ENCODE measurements at regions not wholly inside any gene's neighbourhood (a gene's known extent, or its start where the extent isn't known, plus 50 kb on each side); places are given as distances from the start of the nearest gene placed in this dataset.

DNA sequence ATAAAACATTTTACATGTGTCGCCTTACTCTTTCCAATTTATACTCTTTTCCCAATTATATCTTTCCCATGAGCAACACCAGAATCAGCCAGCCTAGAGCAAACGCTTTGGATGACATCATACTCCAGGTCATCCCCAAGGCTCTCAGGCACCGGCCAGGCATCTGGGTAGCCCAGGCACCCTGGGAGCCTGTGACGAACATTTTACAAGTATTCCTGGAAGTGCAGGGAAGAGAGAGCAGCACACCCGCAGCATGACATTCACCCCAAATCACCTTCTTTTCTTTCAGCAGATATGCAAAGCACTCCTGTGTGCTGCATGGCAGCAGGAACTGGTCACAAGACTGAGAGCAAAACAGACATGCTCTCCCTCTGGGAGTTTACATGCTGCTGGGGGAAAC is 75.7 kb upstream of the SMIM23 start:
- Histone ChIP-seq H3K4me3 (replicated peaks; ENCODE audit: low read depth, low read length) (no peak overlapping the region), H3K36me3 (ENCODE audit: control insufficient read depth, insufficient read depth, low read length) (no peaks in the 10 kb centered on the region), H3K27me3 (replicated peaks; ENCODE audit: control insufficient read depth, insufficient read depth, low read length) (no peaks in the 10 kb centered on the region; the same call in 1 of the 2 replicates)
- DNase-seq (ENCODE audit: extremely low read depth, insufficient read length), result no peak
- TF ChIP-seq, protein P1, sequence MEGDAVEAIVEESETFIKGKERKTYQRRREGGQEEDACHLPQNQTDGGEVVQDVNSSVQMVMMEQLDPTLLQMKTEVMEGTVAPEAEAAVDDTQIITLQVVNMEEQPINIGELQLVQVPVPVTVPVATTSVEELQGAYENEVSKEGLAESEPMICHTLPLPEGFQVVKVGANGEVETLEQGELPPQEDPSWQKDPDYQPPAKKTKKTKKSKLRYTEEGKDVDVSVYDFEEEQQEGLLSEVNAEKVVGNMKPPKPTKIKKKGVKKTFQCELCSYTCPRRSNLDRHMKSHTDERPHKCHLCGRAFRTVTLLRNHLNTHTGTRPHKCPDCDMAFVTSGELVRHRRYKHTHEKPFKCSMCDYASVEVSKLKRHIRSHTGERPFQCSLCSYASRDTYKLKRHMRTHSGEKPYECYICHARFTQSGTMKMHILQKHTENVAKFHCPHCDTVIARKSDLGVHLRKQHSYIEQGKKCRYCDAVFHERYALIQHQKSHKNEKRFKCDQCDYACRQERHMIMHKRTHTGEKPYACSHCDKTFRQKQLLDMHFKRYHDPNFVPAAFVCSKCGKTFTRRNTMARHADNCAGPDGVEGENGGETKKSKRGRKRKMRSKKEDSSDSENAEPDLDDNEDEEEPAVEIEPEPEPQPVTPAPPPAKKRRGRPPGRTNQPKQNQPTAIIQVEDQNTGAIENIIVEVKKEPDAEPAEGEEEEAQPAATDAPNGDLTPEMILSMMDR (IDR thresholded peaks at IDR 0.05; ENCODE audit: insufficient read depth, low read length, poor library complexity, severe bottlenecking), result no peak

DNA sequence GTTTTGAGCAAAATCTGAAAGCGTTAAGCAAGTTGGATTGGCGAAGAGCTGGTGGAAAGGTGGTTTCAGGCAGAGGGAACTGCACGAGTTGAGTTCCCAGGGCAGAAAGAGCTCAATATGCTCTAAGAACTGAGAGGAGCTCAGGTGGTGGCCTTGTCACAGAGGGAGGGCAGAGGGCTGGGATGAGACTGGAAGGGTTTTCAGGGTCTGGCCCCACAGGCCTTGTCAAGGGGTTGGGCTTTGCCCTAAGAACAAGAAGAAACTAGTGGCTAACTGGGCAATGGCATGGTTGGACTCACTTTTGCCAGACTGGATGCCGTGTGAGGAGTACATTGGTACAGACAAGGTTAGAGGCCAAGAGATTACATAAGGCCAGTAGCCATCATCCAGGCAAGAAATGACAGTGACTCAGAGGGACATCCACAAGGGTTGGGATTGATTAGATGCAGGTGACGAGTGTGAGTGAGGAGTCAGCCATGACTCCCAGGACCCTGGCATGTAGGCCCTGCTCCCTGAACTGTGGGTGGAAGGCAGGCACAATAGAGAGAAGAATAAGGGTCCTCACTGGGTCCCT is 75.1 kb upstream of the SMIM23 start:
- DNase-seq (ENCODE audit: extremely low read depth, insufficient read length), result no peak
- TF ChIP-seq, protein P1 (IDR thresholded peaks at IDR 0.05; ENCODE audit: insufficient read depth, low read length, poor library complexity, severe bottlenecking), result no peak

DNA sequence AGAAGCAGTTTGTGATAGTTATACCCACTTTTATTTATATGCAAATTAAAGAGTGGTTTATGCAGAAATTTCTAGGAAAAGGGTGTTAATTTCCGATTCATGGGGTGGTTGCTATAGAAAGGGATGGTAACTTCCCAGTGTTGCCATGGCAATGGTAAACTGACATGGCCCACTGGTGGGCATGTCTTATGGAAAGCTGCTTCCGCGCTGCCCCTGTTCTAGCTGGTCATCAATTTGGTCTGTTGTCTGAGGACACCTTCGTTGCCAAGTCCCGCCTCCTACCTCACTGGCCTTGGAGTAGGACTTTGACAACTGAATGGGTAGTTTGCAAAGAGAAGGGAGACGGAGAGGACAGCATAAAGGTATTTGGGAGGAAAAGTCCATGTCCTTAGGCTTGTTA is 74.0 kb upstream of the SMIM23 start:
- Histone ChIP-seq H3K27me3 (replicated peaks; ENCODE audit: control insufficient read depth, insufficient read depth, low read length) (no peaks in the 10 kb centered on the region), H3K4me3 (replicated peaks; ENCODE audit: low read depth, low read length) (no peak overlapping the region), H3K36me3 (ENCODE audit: control insufficient read depth, insufficient read depth, low read length) (no peaks in the 10 kb centered on the region)
- TF ChIP-seq, protein P1 (IDR thresholded peaks at IDR 0.05; ENCODE audit: insufficient read depth, low read length, poor library complexity, severe bottlenecking), result no peak
- DNase-seq (ENCODE audit: extremely low read depth, insufficient read length), result no peak

More for the DNA sequence above, 75.1 kb upstream of the SMIM23 start:
- no peaks in the 10 kb centered on the region for H3K36me3 ChIP-seq (ENCODE audit: control insufficient read depth, insufficient read depth, low read length)
- no peak overlapping the region for H3K4me3 ChIP-seq (replicated peaks; ENCODE audit: low read depth, low read length)
- no peaks in the 10 kb centered on the region; the same call in 1 of the 2 replicates for H3K27me3 ChIP-seq (replicated peaks; ENCODE audit: control insufficient read depth, insufficient read depth, low read length)

DNA sequence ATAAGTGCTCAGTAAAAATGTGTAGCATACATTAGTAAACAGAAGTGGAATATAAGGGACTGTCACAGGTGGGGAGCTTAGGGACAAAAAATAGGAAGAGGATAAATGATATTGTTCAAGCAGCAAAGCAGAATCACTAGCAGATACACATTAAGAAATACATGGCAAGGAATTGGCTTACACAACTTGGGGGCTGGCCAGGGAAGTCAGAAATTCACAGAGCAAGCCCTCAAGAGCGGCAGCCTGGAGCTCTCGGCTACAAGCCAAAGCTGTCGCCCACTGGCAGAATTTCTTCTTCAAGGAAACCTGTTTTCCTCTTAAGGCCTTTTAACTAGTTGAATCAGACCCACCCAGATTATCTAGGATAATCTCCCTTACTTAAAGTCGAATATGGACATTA is 73.0 kb upstream of the SMIM23 start:
- no peaks in the 10 kb centered on the region for H3K36me3 ChIP-seq (ENCODE audit: control insufficient read depth, insufficient read depth, low read length)
- no peaks in the 10 kb centered on the region for H3K27me3 ChIP-seq (replicated peaks; ENCODE audit: control insufficient read depth, insufficient read depth, low read length)
- no peak for DNase-seq (ENCODE audit: extremely low read depth, insufficient read length)
- TF ChIP-seq, protein P1 (IDR thresholded peaks at IDR 0.05; ENCODE audit: insufficient read depth, low read length, poor library complexity, severe bottlenecking), result no peak
- H3K4me3 ChIP-seq (replicated peaks; ENCODE audit: low read depth, low read length), result no peak overlapping the region

DNA sequence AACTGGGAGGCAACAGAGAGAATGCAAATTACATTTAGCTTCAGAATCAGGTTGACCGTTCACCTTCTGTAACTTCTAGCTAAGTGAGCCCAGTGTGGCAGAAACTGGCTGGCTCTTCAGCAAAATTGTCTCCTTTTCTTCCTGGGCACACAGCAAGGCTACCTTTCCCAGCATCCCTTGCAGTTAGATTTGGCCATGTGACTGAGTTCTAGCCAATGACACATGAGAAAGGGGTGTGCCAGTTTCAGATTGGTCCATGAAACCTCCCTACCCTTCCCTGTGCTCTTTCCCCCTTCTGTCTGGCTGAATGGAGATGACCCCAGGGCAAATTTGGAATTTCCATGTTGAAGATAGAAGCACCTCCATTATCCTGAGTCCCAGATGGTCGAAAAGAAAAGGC is 72.5 kb upstream of the SMIM23 start:
- no peaks in the 10 kb centered on the region for H3K36me3 ChIP-seq (ENCODE audit: control insufficient read depth, insufficient read depth, low read length)
- no peak overlapping the region for H3K4me3 ChIP-seq (replicated peaks; ENCODE audit: low read depth, low read length)
- no peaks in the 10 kb centered on the region; the same call in 1 of the 2 replicates for H3K27me3 ChIP-seq (replicated peaks; ENCODE audit: control insufficient read depth, insufficient read depth, low read length)
- TF ChIP-seq, protein P1 (IDR thresholded peaks at IDR 0.05; ENCODE audit: insufficient read depth, low read length, poor library complexity, severe bottlenecking), result no peak
- DNase-seq (ENCODE audit: extremely low read depth, insufficient read length), result no peak

DNA sequence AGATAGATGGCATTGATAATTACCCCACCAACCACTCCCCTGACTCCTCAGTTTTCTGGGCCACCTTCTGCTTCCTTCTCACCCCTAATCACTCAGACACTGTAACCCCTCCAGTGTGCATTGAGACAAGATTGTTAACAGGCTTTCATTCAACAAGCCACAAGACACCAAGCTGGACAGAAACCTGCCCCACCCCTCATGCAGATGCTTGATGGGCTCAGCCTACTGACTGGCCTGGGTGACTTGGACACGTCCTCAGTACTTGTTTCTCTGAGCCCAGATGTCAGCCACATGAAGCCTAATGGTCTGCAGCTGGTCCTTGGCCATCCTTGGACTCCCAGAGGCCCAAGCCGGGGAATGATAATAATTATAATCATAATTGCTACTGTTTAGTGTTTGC is 71.4 kb upstream of the SMIM23 start:
- Histone ChIP-seq H3K36me3 (ENCODE audit: control insufficient read depth, insufficient read depth, low read length) (no peaks in the 10 kb centered on the region), H3K27me3 (replicated peaks; ENCODE audit: control insufficient read depth, insufficient read depth, low read length) (no peaks in the 10 kb centered on the region; the same call in 1 of the 2 replicates), H3K4me3 (replicated peaks; ENCODE audit: low read depth, low read length) (no peak overlapping the region)
- TF ChIP-seq, protein P1 (IDR thresholded peaks at IDR 0.05; ENCODE audit: insufficient read depth, low read length, poor library complexity, severe bottlenecking), result no peak
- no peak for DNase-seq (ENCODE audit: extremely low read depth, insufficient read length)

Data from GM06990 (cell line).